Naive thymus-derived CD4-positive, alpha-beta T cell (primary cell): ENCODE measurements at regions not wholly inside any gene's neighbourhood (a gene's known extent, or its start where the extent isn't known, plus 50 kb on each side); places are given as distances from the start of the nearest gene placed in this dataset.
"Not testable (repeated sequence)": the region's sequence is repeated elsewhere in the genome, so short reads cannot be mapped to it uniquely, and the experiment has no call there.

Experiments
- ATAC-seq: fragments of 150-1000 bp; cut with Tn5 transposase; 2 replicates; pipeline ENCODE4 v1.10.0; 2021; ENCODE audit warnings: mild to moderate bottlenecking, moderate library complexity
- CTCF ChIA-PET: fragments of 350-600 bp; sonication (Branson Sonifier 250); formaldehyde crosslinking; loops from one replicate; lab custom pipeline; 2021; ENCODE audit warnings: antibody characterized with exemption; lab: Charles Lee
- POLR2A ChIA-PET: fragments of 350-600 bp; sonication (Branson Sonifier 250); formaldehyde crosslinking; loops from one replicate; lab custom pipeline; 2021; ENCODE audit warnings: antibody characterized with exemption, inconsistent platforms; lab: Charles Lee
- DNase-seq, 9 donors: peaks; one replicate each; pipeline versions ENCODE4 v3.0.0 to v3.0.0-alpha.2; 2020 to 2022; ENCODE audit warnings: mixed read lengths in 1 of 9
- H3K27ac ChIP-seq: one replicate; pipeline ENCODE4 v1.7.0; 2013; ENCODE audit warnings: mild to moderate bottlenecking, low read depth, low read length, moderate library complexity
- H3K27me3 ChIP-seq, 2 donors: one replicate each; pipeline ENCODE4 v1.7.0; 2013; ENCODE audit warnings: low read length in 2 of 2, mild to moderate bottlenecking in 2 of 2, moderate library complexity in 2 of 2; ENCODE audit not compliant: control insufficient read depth in 2 of 2, insufficient read depth in 2 of 2
- H3K36me3 ChIP-seq, 3 experiments: 1 replicate in 2 of 3; 2 replicates in 1 of 3; pipeline ENCODE4 v1.7.0; 2013; ENCODE audit warnings: low read length in 3 of 3, mild to moderate bottlenecking in 3 of 3, moderate library complexity in 1 of 3; ENCODE audit not compliant: insufficient read depth in 3 of 3, control insufficient read depth in 2 of 3
- H3K4me1 ChIP-seq, 2 donors: one replicate each; pipeline ENCODE4 v1.7.0; 2013; ENCODE audit warnings: low read length in 2 of 2, mild to moderate bottlenecking in 2 of 2, moderate library complexity in 1 of 2; ENCODE audit not compliant: control insufficient read depth in 2 of 2, insufficient read depth in 2 of 2
- H3K4me3 ChIP-seq: 2 replicates; pipeline ENCODE4 v1.7.0; 2013; ENCODE audit warnings: mild to moderate bottlenecking, low read length
- H3K9me3 ChIP-seq, 3 experiments: 1 replicate in 2 of 3; 2 replicates in 1 of 3; pipeline ENCODE4 v1.7.0; 2013; ENCODE audit warnings: low read length in 3 of 3; ENCODE audit not compliant: control insufficient read depth in 2 of 3
- H3K27ac Mint-ChIP-seq, 9 donors: one replicate each; pipeline ENCODE4 v1.8.0; 2020 to 2022; ENCODE audit warnings: mixed read lengths in 9 of 9, mild to moderate bottlenecking in 8 of 9, moderate library complexity in 5 of 9, inconsistent platforms in 2 of 9
- H3K27me3 Mint-ChIP-seq, 5 donors: one replicate each; pipeline ENCODE4 v1.8.0; 2021 to 2022; ENCODE audit warnings: mixed read lengths in 5 of 5, mild to moderate bottlenecking in 1 of 5
- H3K36me3 Mint-ChIP-seq, 5 donors: one replicate each; pipeline ENCODE4 v1.8.0; 2020 to 2022; ENCODE audit warnings: mixed read lengths in 5 of 5, mild to moderate bottlenecking in 3 of 5, inconsistent platforms in 1 of 5
- H3K4me1 Mint-ChIP-seq, 7 donors: one replicate each; pipeline ENCODE4 v1.8.0; 2020 to 2022; ENCODE audit warnings: mixed read lengths in 7 of 7, mild to moderate bottlenecking in 3 of 7, inconsistent platforms in 1 of 7
- H3K4me3 Mint-ChIP-seq, 10 donors: one replicate each; pipeline ENCODE4 v1.8.0; 2020 to 2022; ENCODE audit warnings: mild to moderate bottlenecking in 10 of 10, mixed read lengths in 10 of 10, moderate library complexity in 6 of 10, inconsistent platforms in 2 of 10
- H3K9me3 Mint-ChIP-seq, 11 donors: one replicate each; pipeline ENCODE4 v1.8.0; 2020 to 2022; ENCODE audit warnings: mixed read lengths in 11 of 11, mild to moderate bottlenecking in 4 of 11, inconsistent platforms in 1 of 11, moderate library complexity in 1 of 11
- intact Hi-C, 2 donors: fragments of 100-400 bp; cut with micrococcal nuclease; formaldehyde crosslinking; loops; one replicate each; pipeline ENCODE4 v1.15.1; 2023

DNA sequence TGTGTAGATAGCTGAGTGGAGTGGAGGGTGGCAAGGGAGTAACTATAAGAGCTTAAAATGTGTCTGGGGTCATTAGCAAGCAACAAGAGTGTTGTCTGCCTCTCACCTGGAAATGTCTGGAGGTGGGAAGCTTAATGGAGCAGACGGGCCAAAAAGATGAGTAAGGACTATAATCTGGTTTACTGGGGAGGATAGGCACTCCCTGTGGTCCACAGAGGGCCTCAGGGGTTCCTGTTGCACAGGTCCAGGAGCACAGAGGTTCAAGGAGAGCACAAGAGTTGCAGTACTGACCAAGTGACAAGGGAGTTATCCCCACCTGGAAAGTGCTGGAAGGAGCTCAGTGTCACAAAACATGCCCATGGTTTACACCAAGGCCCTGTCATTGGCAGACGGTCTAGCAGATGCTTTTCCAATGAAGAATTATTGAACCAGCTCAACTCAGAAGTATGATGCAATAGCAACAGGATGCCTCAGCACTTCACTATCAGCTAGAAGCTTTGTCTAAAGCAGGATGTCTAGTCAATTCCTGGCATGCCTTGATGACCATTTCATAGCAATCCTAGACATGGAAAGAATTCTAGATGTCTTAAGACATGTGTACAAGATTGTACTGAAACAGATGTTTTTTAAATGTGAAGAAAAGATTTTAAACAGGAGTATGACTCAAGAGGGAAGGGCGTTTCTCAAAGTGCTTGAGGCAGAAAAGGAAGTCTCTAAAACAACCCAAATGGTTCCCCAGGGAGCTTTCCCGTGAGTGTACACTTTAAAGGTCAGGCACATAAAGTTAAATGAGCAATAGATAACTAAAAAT lies 62.9 kb upstream of the SERPINE2 start:
- ChIA-PET CTCF (no interaction called here), POLR2A (no interaction called here)
- H3K27ac Mint-ChIP-seq, result no peak overlapping the region

DNA sequence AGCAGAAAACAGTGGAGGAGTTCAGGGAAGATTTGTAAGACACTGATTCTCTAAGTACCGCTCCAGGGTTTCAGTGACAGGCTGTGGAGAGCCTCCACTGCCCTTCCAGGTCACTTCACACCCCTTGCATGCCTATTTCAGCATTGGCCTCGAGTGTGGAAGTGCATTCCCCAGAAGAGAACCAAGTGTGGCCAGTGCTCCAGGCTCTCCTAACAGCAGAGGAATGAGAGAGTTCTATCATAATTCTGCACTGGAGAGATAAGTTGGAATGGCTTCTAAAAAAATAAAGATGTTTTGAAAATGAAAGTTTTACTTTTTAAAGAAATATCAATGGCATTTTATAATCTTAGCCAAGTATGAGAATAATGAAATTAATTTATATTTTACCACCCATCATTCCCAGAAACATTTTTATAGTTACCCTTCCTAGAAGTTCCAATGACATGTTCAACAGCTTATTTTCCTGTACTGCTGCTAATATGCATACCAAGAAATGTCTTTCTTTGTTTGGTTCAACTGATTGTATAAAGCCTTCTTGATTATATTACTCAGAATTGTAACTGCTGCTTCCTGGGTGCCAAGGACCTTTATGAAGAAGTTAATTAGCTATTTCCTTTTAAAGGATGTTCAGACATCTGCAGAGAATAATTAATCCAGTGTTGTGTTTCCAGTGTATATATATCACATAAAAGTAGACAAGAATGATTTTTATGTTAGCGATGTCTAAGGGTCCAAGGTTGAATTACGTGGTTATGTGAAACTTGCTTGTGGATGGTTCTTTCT lies 61.0 kb upstream of the SERPINE2 start:
- H3K27ac Mint-ChIP-seq, result no peak overlapping the region
- peaks cover 4 to 14% (median 9%) of the 10 kb centered on the region in 5 donors for H3K27me3 Mint-ChIP-seq
- Histone ChIP-seq H3K27me3 (no peaks in the 10 kb centered on the region), H3K4me1 (no peaks in the 10 kb centered on the region), H3K9me3 (no peaks in the 10 kb centered on the region), H3K36me3 (no peaks in the 10 kb centered on the region), H3K4me3 (no peak overlapping the region), H3K27ac (no peak overlapping the region)
- H3K36me3 Mint-ChIP-seq, result no peaks in the 10 kb centered on the region
- peaks cover 0 to 3% (median 0%) of the 10 kb centered on the region in 11 donors for H3K9me3 Mint-ChIP-seq
- no peaks in the 10 kb centered on the region for H3K4me1 Mint-ChIP-seq
- intact Hi-C loops, result no loop called here
- H3K4me3 Mint-ChIP-seq, result no peak overlapping the region
- CTCF ChIA-PET, result no interaction called here
- DNase-seq (no peak), ATAC-seq (no peak)
- POLR2A ChIA-PET, result no interaction called here

More for the DNA sequence above, 62.9 kb upstream of the SERPINE2 start:
- H3K4me1 ChIP-seq, result no peaks in the 10 kb centered on the region
- ATAC-seq, result no peak
- intact Hi-C loops, result no loop called here
- Mint-ChIP-seq H3K9me3 (peaks cover 0 to 1% (median 0%) of the 10 kb centered on the region in 11 donors), H3K36me3 (no peaks in the 10 kb centered on the region), H3K27me3 (peaks cover 2 to 10% (median 4%) of the 10 kb centered on the region in 5 donors), H3K4me3 (no peak overlapping the region), H3K4me1 (no peaks in the 10 kb centered on the region)
- H3K27me3 ChIP-seq, result no peaks in the 10 kb centered on the region
- no peak overlapping the region for H3K27ac ChIP-seq
- H3K9me3 ChIP-seq, result no peaks in the 10 kb centered on the region
- H3K36me3 ChIP-seq, result no peaks in the 10 kb centered on the region
- DNase-seq, result no peak
- no peak overlapping the region for H3K4me3 ChIP-seq

DNA sequence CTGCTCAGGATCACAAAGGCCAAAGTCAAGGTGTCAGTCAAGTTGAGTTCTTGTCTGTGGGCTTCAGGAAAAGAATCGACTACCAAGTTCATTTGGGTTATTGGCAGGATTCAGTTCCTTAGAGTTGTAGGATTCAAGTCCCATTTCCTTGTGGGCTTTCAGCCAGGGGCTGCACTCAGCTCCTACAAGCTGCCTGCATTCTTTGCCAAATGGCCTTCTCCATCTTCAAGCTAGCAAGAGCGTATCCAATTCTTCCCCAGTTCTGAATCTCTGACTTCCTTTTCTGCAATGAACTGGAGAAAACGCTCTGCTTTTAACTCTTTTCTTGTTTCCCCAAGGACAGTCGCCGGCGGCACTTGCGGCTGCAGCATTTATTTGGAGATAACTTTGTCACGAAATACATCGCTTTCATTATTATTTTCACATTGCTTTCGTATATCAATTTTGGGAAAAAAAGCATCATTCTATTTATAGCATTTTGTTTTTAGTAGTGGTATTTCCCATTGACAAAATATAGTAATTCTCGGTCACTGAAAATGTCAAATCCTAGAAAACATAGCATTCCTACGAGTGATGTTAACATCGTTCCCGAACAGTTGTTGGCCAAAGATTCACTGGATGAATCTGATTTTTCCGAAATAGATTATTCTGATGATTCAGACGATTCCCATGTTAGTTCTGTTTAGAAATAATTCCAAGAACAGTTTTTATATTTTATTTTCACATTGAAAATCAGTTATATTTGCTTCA lies 59.6 kb upstream of the SERPINE2 start:
- Histone ChIP-seq H3K4me1 (no peaks in the 10 kb centered on the region), H3K4me3 (no peak overlapping the region), H3K9me3 (no peaks in the 10 kb centered on the region), H3K27me3 (no peaks in the 10 kb centered on the region), H3K36me3 (no peaks in the 10 kb centered on the region), H3K27ac (no peak overlapping the region)
- ATAC-seq (no peak), DNase-seq (no peak)
- ChIA-PET CTCF (no interaction called here), POLR2A (no interaction called here)
- no peaks in the 10 kb centered on the region for H3K36me3 Mint-ChIP-seq
- H3K27me3 Mint-ChIP-seq, result peaks cover 9 to 18% (median 12%) of the 10 kb centered on the region in 5 donors
- no peak overlapping the region for H3K4me3 Mint-ChIP-seq
- no peak overlapping the region for H3K27ac Mint-ChIP-seq
- no peaks in the 10 kb centered on the region for H3K4me1 Mint-ChIP-seq
- intact Hi-C loops, result no loop called here
- peaks cover 0 to 3% (median 0%) of the 10 kb centered on the region in 11 donors for H3K9me3 Mint-ChIP-seq

DNA sequence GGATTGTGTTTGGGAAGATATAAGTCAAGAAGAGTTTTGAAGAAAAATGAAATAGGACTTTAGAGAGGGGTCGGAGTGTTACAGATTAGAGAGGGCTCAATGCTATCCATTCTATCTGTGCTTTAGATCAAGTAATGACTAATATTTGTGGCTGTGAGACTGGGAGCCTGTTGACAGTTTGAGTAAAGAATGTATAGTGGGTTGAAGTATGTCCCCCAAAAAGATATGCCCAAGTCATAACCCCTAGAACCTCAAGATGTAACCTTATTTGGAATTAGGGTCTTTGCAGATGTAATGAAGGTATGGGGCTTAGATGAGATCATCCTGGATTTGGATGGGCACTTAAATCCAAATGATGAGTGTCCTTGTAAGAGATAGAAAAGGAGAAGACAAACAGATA lies 55.3 kb upstream of the SERPINE2 start:
- CTCF ChIA-PET, result no interaction called here
- no peaks in the 10 kb centered on the region for H3K36me3 Mint-ChIP-seq
- ATAC-seq, result no peak
- Histone ChIP-seq H3K4me1 (no peaks in the 10 kb centered on the region), H3K4me3 (no peak overlapping the region), H3K36me3 (no peaks in the 10 kb centered on the region), H3K27ac (no peak overlapping the region), H3K9me3 (no peaks in the 10 kb centered on the region), H3K27me3 (no peaks in the 10 kb centered on the region)
- POLR2A ChIA-PET, result no interaction called here
- no peak overlapping the region for H3K27ac Mint-ChIP-seq
- H3K4me1 Mint-ChIP-seq, result no peaks in the 10 kb centered on the region
- H3K27me3 Mint-ChIP-seq, result peaks cover 3 to 12% (median 8%) of the 10 kb centered on the region in 5 donors
- H3K9me3 Mint-ChIP-seq, result peaks cover 0 to 2% (median 0%) of the 10 kb centered on the region in 11 donors
- intact Hi-C loops, result no loop called here
- DNase-seq, result no peak
- no peak overlapping the region for H3K4me3 Mint-ChIP-seq

DNA sequence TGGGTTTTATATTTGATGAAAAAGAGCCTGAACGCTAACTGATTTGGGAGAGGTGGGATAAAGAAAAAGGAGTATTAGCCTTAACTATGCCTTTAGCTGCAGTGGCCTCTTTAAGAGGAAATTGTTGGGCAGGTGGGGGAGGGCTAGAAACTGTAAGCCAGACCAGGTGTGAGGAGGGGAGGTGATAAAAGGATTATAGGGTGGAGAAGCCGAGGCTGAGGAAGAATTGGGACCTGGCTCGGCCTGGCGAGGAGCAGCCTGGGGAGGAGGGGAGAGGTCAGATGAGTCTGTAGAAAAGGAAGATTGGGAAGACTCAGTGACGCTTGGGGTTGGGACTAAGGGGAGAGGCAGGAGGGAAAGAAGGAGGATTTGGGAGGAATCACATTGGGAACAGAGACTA lies 52.6 kb upstream of the SERPINE2 start:
- H3K36me3 ChIP-seq, H3K27ac Mint-ChIP-seq, H3K9me3 ChIP-seq, H3K4me3 Mint-ChIP-seq, H3K4me1 ChIP-seq, intact Hi-C loops, H3K9me3 Mint-ChIP-seq, H3K4me1 Mint-ChIP-seq, CTCF ChIA-PET, H3K36me3 Mint-ChIP-seq, POLR2A ChIA-PET, ATAC-seq, DNase-seq, H3K4me3 ChIP-seq, H3K27me3 ChIP-seq, H3K27ac ChIP-seq: not testable (repeated sequence)
- peaks cover 3 to 12% (median 8%) of the 10 kb centered on the region in 5 donors for H3K27me3 Mint-ChIP-seq

DNA sequence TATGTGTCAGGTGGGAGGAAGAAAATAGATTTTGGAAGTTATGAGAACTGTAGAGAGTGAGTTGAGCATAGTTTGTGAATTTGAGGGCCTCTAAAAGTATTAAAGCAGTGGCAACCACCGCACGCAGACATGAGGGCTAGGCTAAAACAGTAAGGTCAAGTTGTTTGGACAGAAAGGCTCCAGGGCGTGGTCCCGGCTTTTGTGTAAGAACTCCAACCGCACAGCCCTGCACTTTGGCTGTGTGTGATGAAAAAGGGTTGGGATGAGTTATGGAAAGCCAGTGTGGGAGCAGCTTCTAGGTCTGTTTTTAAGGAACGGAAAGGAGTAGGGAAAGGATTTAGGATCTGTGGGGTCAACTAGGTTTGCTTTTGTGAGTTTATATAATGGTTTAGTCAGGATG lies 50.5 kb upstream of the SERPINE2 start:
- ATAC-seq, H3K9me3 Mint-ChIP-seq, H3K4me3 ChIP-seq, H3K27me3 Mint-ChIP-seq, CTCF ChIA-PET, H3K4me1 Mint-ChIP-seq, H3K27ac ChIP-seq, H3K4me1 ChIP-seq, H3K4me3 Mint-ChIP-seq, H3K27ac Mint-ChIP-seq, POLR2A ChIA-PET, H3K36me3 ChIP-seq, DNase-seq, intact Hi-C loops, H3K9me3 ChIP-seq, H3K36me3 Mint-ChIP-seq, H3K27me3 ChIP-seq: not testable (repeated sequence)
